ENCODE measurements at regions not wholly inside any gene's neighbourhood (a gene's known extent, or its start where the extent isn't known, plus 50 kb on each side); places are given as distances from the start of the nearest gene placed in this dataset.
"Not testable (repeated sequence)": the region's sequence is repeated elsewhere in the genome, so short reads cannot be mapped to it uniquely, and the experiment has no call there.

DNA sequence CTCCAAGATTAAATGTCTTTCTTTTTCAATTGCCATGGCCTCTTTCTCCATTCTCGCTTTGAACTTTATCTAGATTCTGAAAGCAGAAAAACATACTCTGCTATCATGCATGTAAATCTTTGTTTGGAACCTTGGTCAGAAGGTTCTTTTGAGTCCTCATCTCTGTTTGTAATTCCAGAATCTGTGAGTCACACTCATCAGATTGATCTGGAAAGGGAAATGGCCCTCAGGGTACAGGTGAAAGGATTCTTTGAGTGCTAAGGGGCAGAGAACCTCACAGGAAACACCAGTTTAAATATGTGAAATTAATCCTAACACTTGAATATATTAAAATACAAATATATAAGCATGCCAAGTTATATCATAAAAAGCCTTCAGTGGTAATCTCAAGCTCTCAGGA, 211.0 kb upstream of the ADGRL3 start:
- no peak for DNase-seq (ENCODE audit: extremely low spot score)
- Histone ChIP-seq H3K4me1 (no peaks in the 10 kb centered on the region), H3K4me3 (no peak overlapping the region), H3K36me3 (no peaks in the 10 kb centered on the region), H3K9me3 (peaks cover 0 to 10% (median 5%) of the 10 kb centered on the region in 4 donors), H3K27ac (replicated peaks in 1 of 4) (no peak overlapping the region), H3K27me3 (no peaks in the 10 kb centered on the region)
- WGBS, result 86% methylated on average over 1 of the region's 1 CpG
- TF ChIP-seq EP300 (IDR thresholded peaks at IDR 0.05) (no peak), POLR2AphosphoS5 (IDR thresholded peaks at IDR 0.05) (no peak), POLR2A (IDR thresholded peaks at IDR 0.05; ENCODE audit: low read depth) (no peak)
- TF ChIP-seq, protein P1, sequence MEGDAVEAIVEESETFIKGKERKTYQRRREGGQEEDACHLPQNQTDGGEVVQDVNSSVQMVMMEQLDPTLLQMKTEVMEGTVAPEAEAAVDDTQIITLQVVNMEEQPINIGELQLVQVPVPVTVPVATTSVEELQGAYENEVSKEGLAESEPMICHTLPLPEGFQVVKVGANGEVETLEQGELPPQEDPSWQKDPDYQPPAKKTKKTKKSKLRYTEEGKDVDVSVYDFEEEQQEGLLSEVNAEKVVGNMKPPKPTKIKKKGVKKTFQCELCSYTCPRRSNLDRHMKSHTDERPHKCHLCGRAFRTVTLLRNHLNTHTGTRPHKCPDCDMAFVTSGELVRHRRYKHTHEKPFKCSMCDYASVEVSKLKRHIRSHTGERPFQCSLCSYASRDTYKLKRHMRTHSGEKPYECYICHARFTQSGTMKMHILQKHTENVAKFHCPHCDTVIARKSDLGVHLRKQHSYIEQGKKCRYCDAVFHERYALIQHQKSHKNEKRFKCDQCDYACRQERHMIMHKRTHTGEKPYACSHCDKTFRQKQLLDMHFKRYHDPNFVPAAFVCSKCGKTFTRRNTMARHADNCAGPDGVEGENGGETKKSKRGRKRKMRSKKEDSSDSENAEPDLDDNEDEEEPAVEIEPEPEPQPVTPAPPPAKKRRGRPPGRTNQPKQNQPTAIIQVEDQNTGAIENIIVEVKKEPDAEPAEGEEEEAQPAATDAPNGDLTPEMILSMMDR (IDR thresholded peaks at IDR 0.05), result no peak
- intact Hi-C loops (cut with DNase I), result no loop called here

DNA sequence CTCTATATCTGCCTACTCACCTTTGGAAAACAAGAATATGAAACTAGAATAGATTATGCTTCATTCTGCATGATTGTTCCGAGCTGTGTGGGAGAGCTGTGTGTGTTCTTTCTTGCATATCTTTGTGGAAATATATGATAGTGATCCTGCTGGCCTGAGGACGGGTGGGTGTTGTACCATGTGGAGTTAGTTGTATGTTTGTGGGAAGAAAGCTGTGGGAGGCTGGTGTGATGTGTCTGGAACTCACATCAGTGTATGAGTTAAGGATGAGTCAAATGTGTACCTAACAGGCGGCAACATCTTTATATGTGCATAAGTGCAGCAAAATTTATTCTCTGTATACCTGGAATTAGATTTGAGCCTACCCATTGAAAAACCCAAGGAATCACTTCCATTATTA, 208.1 kb upstream of the ADGRL3 start:
- Histone ChIP-seq H3K27ac (replicated peaks in 1 of 4) (no peak overlapping the region), H3K4me3 (no peak overlapping the region), H3K4me1 (no peaks in the 10 kb centered on the region), H3K9me3 (no peaks in the 10 kb centered on the region), H3K36me3 (no peaks in the 10 kb centered on the region), H3K27me3 (no peaks in the 10 kb centered on the region)
- no peak for TF ChIP-seq POLR2A (IDR thresholded peaks at IDR 0.05; ENCODE audit: low read depth)
- TF ChIP-seq, protein P1 (IDR thresholded peaks at IDR 0.05), result no peak
- TF ChIP-seq EP300 (IDR thresholded peaks at IDR 0.05), result no peak
- TF ChIP-seq POLR2AphosphoS5 (IDR thresholded peaks at IDR 0.05), result no peak
- DNase-seq (ENCODE audit: extremely low spot score), result no peak
- 59% methylated on average over 3 of the region's 3 CpGs for WGBS
- intact Hi-C loops (cut with DNase I), result no loop called here

DNA sequence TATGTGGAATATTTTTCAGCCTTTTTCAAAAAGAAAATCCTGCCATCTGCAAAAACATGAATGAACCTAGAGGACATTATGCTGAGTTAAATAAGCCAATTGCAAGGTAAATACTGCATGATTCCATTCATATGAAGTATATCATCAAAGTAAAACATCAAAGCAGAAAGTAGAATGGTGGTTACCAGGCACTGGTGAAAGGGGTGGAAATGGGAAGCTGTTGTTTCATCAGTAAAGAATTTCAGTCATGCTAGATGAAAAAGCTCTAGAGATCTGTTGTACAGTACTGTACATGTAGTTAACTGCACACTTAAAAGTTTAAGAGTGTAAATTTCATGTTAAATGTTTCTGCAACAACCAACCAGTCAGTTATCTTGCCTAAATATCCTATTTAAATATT, 196.8 kb upstream of the ADGRL3 start:
- TF ChIP-seq EP300 (IDR thresholded peaks at IDR 0.05) (no peak), POLR2A (IDR thresholded peaks at IDR 0.05; ENCODE audit: low read depth) (no peak), POLR2AphosphoS5 (IDR thresholded peaks at IDR 0.05) (no peak)
- TF ChIP-seq, protein P1 (IDR thresholded peaks at IDR 0.05), result no peak
- Histone ChIP-seq H3K4me1 (no peaks in the 10 kb centered on the region), H3K36me3 (no peaks in the 10 kb centered on the region)

DNA sequence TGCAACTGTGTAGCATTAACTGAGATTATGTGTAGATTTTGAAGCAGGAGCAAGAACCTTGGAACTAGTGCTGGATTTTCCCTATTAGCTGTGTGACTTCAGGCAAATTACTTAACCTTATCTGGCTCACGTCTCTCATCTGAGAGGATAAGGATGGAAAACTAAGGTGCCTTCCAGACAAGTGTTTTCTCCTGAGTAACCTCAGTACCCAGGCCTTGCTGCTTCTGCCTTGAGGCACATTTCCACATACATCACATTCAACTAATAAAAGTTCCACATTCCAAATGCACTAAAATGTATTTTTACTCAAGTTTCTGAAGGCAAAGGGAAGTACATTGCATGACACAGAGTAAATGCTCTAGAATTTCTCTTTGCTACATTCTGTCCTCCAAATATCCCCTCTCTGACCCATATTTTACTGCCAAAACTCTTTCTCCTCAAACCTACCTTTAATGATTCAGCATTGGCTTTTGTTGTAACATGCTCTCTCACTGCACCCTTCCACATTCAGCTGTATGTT, 195.4 kb upstream of the ADGRL3 start:
- Histone ChIP-seq H3K9me3 (peaks cover 0 to 16% (median 1%) of the 10 kb centered on the region in 4 donors), H3K27ac (replicated peaks in 1 of 4) (no peak overlapping the region), H3K4me1 (no peaks in the 10 kb centered on the region), H3K36me3 (no peaks in the 10 kb centered on the region), H3K4me3 (no peak overlapping the region), H3K27me3 (no peaks in the 10 kb centered on the region)
- 88% methylated on average over 1 of the region's 1 CpG for WGBS
- DNase-seq (ENCODE audit: extremely low spot score), result no peak
- TF ChIP-seq POLR2AphosphoS5 (IDR thresholded peaks at IDR 0.05), result no peak
- TF ChIP-seq EP300 (IDR thresholded peaks at IDR 0.05), result no peak
- intact Hi-C loops (cut with DNase I), result no loop called here

More for the DNA sequence above, 196.8 kb upstream of the ADGRL3 start:
- Histone ChIP-seq H3K4me3 (no peak overlapping the region), H3K27ac (replicated peaks in 1 of 4) (no peak overlapping the region), H3K27me3 (no peaks in the 10 kb centered on the region), H3K9me3 (peaks cover 0 to 16% (median 3%) of the 10 kb centered on the region in 4 donors)
- intact Hi-C loops (cut with DNase I), result no loop called here
- no peak for DNase-seq (ENCODE audit: extremely low spot score)

DNA sequence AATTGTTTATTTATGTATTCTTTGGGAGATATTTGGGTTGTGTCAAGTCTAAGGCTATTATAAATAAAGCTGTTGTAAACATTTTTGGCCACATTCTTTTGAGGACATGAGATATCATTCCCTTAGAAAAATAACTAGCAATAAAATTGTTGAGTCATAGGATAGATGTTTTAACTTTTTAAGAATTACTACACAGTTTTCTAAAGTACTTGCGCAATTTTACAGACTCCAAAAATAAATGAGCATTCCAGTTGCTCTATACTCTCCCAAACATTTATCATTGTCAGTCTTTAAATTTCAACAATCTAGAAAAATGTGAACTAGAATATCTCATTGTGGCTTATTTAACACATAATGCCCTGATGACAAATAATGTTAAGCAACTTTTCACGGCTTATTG, 189.1 kb upstream of the ADGRL3 start:
- no peaks in the 10 kb centered on the region for H3K4me1 ChIP-seq
- H3K27ac ChIP-seq (replicated peaks in 1 of 4), result no peak overlapping the region
- peaks cover 0 to 2% (median 0%) of the 10 kb centered on the region in 4 donors for H3K9me3 ChIP-seq
- WGBS, result 83% methylated on average over 2 of the region's 2 CpGs
- TF ChIP-seq EP300 (IDR thresholded peaks at IDR 0.05), result no peak
- no peak for TF ChIP-seq POLR2A (IDR thresholded peaks at IDR 0.05; ENCODE audit: low read depth)
- TF ChIP-seq POLR2AphosphoS5 (IDR thresholded peaks at IDR 0.05), result no peak
- TF ChIP-seq, protein P1 (IDR thresholded peaks at IDR 0.05), result no peak
- DNase-seq (ENCODE audit: extremely low spot score), result no peak
- no peak overlapping the region for H3K4me3 ChIP-seq
- no peaks in the 10 kb centered on the region for H3K27me3 ChIP-seq
- H3K36me3 ChIP-seq, result no peaks in the 10 kb centered on the region
- intact Hi-C loops (cut with DNase I), result no loop called here

DNA sequence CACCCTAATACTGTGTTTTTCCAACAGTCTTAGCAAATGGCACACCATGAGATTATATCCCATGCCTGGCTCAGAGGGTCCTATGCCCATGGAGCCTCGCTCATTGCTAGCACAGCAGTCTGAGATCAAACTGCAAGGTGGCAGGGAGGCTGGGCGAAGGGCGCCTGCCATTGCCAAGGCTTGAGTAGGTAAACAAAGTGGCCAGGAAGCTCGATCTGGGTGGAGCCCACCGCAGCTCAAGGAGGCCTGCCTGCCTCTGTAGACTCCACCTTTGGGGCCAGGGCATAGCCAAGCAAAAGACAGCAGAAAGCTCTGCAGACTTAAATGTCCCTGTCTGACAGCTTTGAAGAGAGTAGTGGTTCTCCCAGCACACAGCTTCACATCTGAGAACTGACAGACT, 188.2 kb upstream of the ADGRL3 start:
- no CpG with 5 or more reads among the region's 5 CpGs for WGBS
- intact Hi-C loops (cut with DNase I); H3K27ac ChIP-seq (replicated peaks in 1 of 4); H3K36me3 ChIP-seq; H3K4me1 ChIP-seq; H3K4me3 ChIP-seq; H3K9me3 ChIP-seq; DNase-seq (ENCODE audit: extremely low spot score); H3K27me3 ChIP-seq: not testable (repeated sequence)
